Gastroesophageal sphincter (tissue), 4 donors: ENCODE measurements at regions not wholly inside any gene's neighbourhood (a gene's known extent, or its start where the extent isn't known, plus 50 kb on each side); places are given as distances from the start of the nearest gene placed in this dataset.

Experiments used
- ATAC-seq: fragments of 150-250 bp; one replicate; pipeline ENCODE4 v1.9.1; 2016; ENCODE audit warnings: mild to moderate bottlenecking, moderate library complexity
- H3K27ac ChIP-seq, 4 donors: fragments of 200-600 bp; sonication (generic) in 3 of 4; 1 replicate in 3 of 4; 2 replicates in 1 of 4; pipeline ENCODE4 v1.5.1; 2016 to 2019
- H3K27me3 ChIP-seq: fragments of 200-600 bp; sonication (generic); one replicate; pipeline ENCODE4 v1.5.1; 2019
- H3K36me3 ChIP-seq, 2 donors: fragments of 200-600 bp; sonication (generic); one replicate each; pipeline ENCODE4 v1.5.1; 2019; ENCODE audit warnings: control low read depth in 1 of 2
- H3K4me1 ChIP-seq, 3 donors: fragments of 200-600 bp; sonication (generic); 1 replicate in 2 of 3; 2 replicates in 1 of 3; pipeline ENCODE4 v1.5.1; 2016 to 2019; ENCODE audit warnings: control low read depth in 2 of 3
- H3K4me3 ChIP-seq, 2 donors: fragments of 200-600 bp; sonication (generic); one replicate each; pipeline ENCODE4 v1.5.1; 2019; ENCODE audit warnings: mild to moderate bottlenecking in 1 of 2, moderate library complexity in 1 of 2
- H3K9me3 ChIP-seq, 3 donors: fragments of 200-600 bp; sonication (generic); one replicate each; pipeline ENCODE4 v1.5.1; 2017 to 2019; ENCODE audit warnings: control low read depth in 2 of 3
- CTCF ChIP-seq, 4 experiments: fragments of 200-600 bp in 2 of 4; fragments of 450-650 bp in 2 of 4; sonication (generic) in 1 of 4; IDR thresholded peaks; one replicate each; pipeline ENCODE4 v1.5.1; 2017 to 2019; ENCODE audit warnings: antibody characterized with exemption in 4 of 4, mild to moderate bottlenecking in 2 of 4, moderate library complexity in 2 of 4
- EP300 ChIP-seq: sonication (generic); formaldehyde crosslinking; IDR thresholded peaks from one replicate; pipeline ENCODE4 v1.6.1; 2017; ENCODE audit warnings: antibody characterized with exemption, mild to moderate bottlenecking
- POLR2A ChIP-seq, 2 donors: fragments of 450-650 bp; IDR thresholded peaks; one replicate each; pipeline ENCODE4 v1.6.1; 2017; ENCODE audit warnings: antibody characterized with exemption in 2 of 2, mild to moderate bottlenecking in 2 of 2, moderate library complexity in 1 of 2
- POLR2AphosphoS5 ChIP-seq: sonication (generic); formaldehyde crosslinking; IDR thresholded peaks from one replicate; pipeline ENCODE4 v1.6.1; 2017; ENCODE audit warnings: antibody characterized with exemption
- WGBS, 2 donors: methylation state at CpG; one replicate each; pipeline ENCODE4 v1.1.5; 2018; ENCODE audit warnings: low coverage in 1 of 2; 5-methylcytosine and 5-hydroxymethylcytosine counted together

DNA sequence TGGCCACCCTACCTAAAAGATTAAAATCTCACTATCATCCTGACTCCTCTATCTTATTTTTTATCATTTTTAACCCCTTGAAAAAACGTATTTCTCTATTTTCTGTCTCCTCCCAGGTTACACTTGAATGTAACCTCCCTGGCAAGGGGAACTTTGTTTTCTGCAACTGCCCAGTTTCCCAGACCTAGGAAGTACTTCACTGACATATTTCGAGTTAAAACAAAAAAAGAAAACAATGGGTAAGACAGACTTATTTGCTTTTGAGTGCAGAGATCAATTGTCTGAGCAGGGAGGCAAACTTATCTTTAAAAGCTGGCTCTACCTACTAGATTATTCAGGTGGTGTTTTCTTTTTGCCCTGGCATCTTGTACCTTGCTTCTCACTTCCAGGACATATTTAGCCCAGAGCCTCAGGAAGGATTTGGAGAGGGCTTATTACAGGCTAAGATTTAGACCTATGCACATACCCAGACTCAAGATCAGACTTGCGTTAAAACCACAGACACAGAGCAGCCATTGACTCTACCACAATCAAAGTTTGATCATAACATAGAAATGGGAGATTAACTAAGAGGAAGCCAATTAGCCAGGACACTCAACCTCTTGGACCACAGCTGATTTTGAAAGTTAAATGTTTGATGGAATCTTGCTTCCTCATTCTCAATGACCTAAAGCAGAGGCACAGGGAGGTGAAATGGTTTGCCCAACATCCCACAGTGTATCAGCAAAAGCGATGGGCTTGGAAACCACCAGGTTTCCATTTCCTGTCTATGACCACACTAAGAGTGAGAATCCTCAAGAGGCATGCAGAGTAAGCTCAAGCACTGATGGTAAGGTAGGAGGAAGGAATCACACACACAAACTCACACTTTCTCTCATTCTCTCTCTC is 169.5 kb upstream of the THBS1 start:
- no peak overlapping the region for H3K27ac ChIP-seq
- no peaks in the 10 kb centered on the region for H3K9me3 ChIP-seq
- H3K36me3 ChIP-seq, result no peaks in the 10 kb centered on the region
- no peak for TF ChIP-seq EP300
- no peak for TF ChIP-seq POLR2AphosphoS5
- no peak for TF ChIP-seq POLR2A (IDR thresholded peaks at IDR 0.05)
- TF ChIP-seq CTCF (IDR thresholded peaks at IDR 0.05), result no peak
- WGBS, 2 donors, result 73 to 78% methylated on average over 3 to 4 of the region's 4 CpGs
- no peak for ATAC-seq
- H3K4me1 ChIP-seq, result peaks cover 0 to 10% (median 0%) of the 10 kb centered on the region in 3 donors
- no peaks in the 10 kb centered on the region for H3K27me3 ChIP-seq
- H3K4me3 ChIP-seq, result no peak overlapping the region

DNA sequence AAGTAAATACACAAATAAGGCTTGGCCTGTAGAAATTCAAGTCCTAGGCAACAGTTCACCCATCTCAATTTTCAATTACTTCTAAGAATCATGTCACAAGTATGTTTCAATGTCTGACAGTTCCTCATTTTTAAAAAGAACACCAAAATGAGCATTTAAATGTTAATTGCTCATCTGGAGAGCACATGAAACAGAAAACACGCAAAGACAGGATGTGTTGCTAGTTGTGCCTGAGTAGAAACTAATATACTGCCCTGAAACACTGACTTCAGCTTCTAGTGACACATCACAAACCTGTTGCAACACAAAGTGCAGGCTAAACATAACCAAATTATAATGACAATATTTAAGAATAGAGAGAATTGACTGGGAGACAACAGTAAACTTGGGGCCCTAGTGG is 167.3 kb upstream of the THBS1 start:
- no peak overlapping the region for H3K4me3 ChIP-seq
- no peak for ATAC-seq
- no peak for TF ChIP-seq POLR2AphosphoS5
- H3K36me3 ChIP-seq, result no peaks in the 10 kb centered on the region
- WGBS, 2 donors, result 56 to 60% methylated on average over 1 of the region's 1 CpG
- no peaks in the 10 kb centered on the region for H3K27me3 ChIP-seq
- H3K4me1 ChIP-seq, result peaks cover 0 to 15% (median 0%) of the 10 kb centered on the region in 3 donors
- no peak overlapping the region for H3K27ac ChIP-seq
- H3K9me3 ChIP-seq, result no peaks in the 10 kb centered on the region

DNA sequence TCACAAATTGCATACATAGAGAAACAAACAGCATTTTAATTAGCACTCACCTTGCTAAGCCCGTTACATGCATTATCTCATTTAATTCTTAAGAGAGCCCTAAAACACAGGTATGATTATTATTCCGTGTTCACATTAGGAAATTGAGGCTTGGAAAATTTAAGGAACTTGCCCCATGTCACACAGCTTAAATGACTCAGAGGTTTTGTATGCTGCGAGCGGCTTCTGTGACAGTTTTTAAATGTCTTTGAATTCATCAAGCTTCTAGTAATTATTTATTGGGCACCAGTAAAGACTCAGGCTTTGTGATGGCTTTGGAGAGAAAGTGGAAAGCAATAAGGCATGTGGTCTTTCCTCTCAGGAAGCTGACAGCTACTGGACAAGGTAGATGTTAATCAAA is 166.7 kb upstream of the THBS1 start:
- H3K27me3 ChIP-seq, result no peaks in the 10 kb centered on the region
- WGBS, 2 donors, result 77 to 93% methylated on average over 4 of the region's 4 CpGs
- TF ChIP-seq POLR2AphosphoS5, result no peak
- no peak for TF ChIP-seq EP300
- no peak for TF ChIP-seq POLR2A (IDR thresholded peaks at IDR 0.05)
- no peak for TF ChIP-seq CTCF (IDR thresholded peaks at IDR 0.05)
- no peak for ATAC-seq
- no peaks in the 10 kb centered on the region for H3K36me3 ChIP-seq
- H3K4me1 ChIP-seq, result peaks cover 0 to 15% (median 0%) of the 10 kb centered on the region in 3 donors
- H3K27ac ChIP-seq, result no peak overlapping the region
- no peak overlapping the region for H3K4me3 ChIP-seq
- no peaks in the 10 kb centered on the region for H3K9me3 ChIP-seq

- no peak for TF ChIP-seq POLR2AphosphoS5
- TF ChIP-seq POLR2A (IDR thresholded peaks at IDR 0.05), result no peak
- no peak for TF ChIP-seq EP300
- no peak for TF ChIP-seq CTCF (IDR thresholded peaks at IDR 0.05)
- no peaks in the 10 kb centered on the region for H3K9me3 ChIP-seq
- H3K4me3 ChIP-seq, result no peak overlapping the region
- H3K27me3 ChIP-seq, result no peaks in the 10 kb centered on the region
- WGBS, 2 donors, result no CpG with 5 or more reads among the region's 2 CpGs
- no peak overlapping the region for H3K27ac ChIP-seq
- no peak for ATAC-seq
- H3K4me1 ChIP-seq, result peaks cover 0 to 15% (median 0%) of the 10 kb centered on the region in 3 donors
- H3K36me3 ChIP-seq, result no peaks in the 10 kb centered on the region
Observed at GRCh38 chr15:39415634-39416033, 165.2 kb upstream of the THBS1 start.

- no peaks in the 10 kb centered on the region for H3K27me3 ChIP-seq
- no peak for TF ChIP-seq CTCF (IDR thresholded peaks at IDR 0.05)
- TF ChIP-seq EP300, result no peak
- no peak for TF ChIP-seq POLR2A (IDR thresholded peaks at IDR 0.05)
- no peak for TF ChIP-seq POLR2AphosphoS5
- ATAC-seq, result no peak
- no peaks in the 10 kb centered on the region for H3K36me3 ChIP-seq
- peaks cover 0 to 15% (median 0%) of the 10 kb centered on the region in 3 donors for H3K4me1 ChIP-seq
- H3K4me3 ChIP-seq, result no peak overlapping the region
- WGBS, 2 donors, result 94 to 97% methylated on average over 4 of the region's 4 CpGs
- no peak overlapping the region for H3K27ac ChIP-seq
- H3K9me3 ChIP-seq, result no peaks in the 10 kb centered on the region
Observed at GRCh38 chr15:39416258-39416657, 164.6 kb upstream of the THBS1 start.
